Cardiac muscle cell (in vitro differentiated cells and primary cell): ENCODE measurements at regions not wholly inside any gene's neighbourhood (a gene's known extent, or its start where the extent isn't known, plus 50 kb on each side); places are given as distances from the start of the nearest gene placed in this dataset.

Experiments used
- DNase-seq, 2 donors: peaks; one replicate each; pipeline versions ENCODE4 v3.0.0 to v3.0.0-alpha.2; 2010 to 2017; ENCODE audit warnings: low read depth in 1 of 2, low spot score in 1 of 2
- H3K27ac ChIP-seq: fragments of 200-600 bp; sonication (generic); 2 replicates; pipeline ENCODE4 v1.5.1; 2016
- H3K27me3 ChIP-seq: fragments of 200-600 bp; sonication (generic); 2 replicates; pipeline ENCODE4 v1.6.0; 2016; ENCODE audit warnings: control low read depth
- H3K36me3 ChIP-seq: fragments of 200-600 bp; sonication (generic); 2 replicates; pipeline ENCODE4 v1.5.1; 2016; ENCODE audit warnings: control low read depth
- H3K4me1 ChIP-seq: fragments of 200-600 bp; sonication (generic); 2 replicates; pipeline ENCODE4 v1.8.1; 2017; ENCODE audit warnings: low read depth, mild to moderate bottlenecking, mixed run types
- H3K4me3 ChIP-seq: fragments of 200-600 bp; sonication (generic); 2 replicates; pipeline ENCODE4 v1.5.1; 2016; ENCODE audit warnings: mild to moderate bottlenecking
- H3K9me3 ChIP-seq: fragments of 200-600 bp; sonication (generic); 2 replicates; pipeline ENCODE4 v1.5.1; 2017; ENCODE audit warnings: low read depth, mild to moderate bottlenecking, control low read depth
- TF ChIP-seq, protein P1 (sequence below): IDR thresholded peaks from 2 replicates; pipeline ENCODE4 v1.5.1; 2012; ENCODE audit warnings: low read depth, mild to moderate bottlenecking, low read length

DNA sequence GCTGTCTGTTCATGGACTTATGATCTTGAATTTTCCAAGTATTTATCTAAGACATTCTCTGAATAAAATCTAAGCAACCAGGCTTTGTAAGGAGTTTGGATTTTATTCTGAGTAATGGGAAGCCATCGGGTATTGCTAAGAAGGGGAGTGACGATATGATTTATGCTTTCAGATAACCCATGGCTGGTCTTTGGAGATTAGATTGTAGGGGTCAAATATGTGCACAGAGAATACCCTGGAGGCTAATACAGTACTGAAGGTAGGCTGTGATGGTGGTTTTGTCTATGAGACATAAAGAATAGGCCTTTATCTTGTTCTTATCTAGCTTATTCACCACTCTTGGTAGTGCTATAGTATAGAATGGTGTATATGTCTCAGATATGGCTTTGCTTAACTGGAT, 60.0 kb upstream of the C5orf46 start:
- no peak overlapping the region for H3K4me3 ChIP-seq
- no peak overlapping the region for H3K27ac ChIP-seq
- H3K4me1 ChIP-seq: no peaks in the 10 kb centered on the region
- H3K27me3 ChIP-seq: no peaks in the 10 kb centered on the region
- TF ChIP-seq, protein P1, sequence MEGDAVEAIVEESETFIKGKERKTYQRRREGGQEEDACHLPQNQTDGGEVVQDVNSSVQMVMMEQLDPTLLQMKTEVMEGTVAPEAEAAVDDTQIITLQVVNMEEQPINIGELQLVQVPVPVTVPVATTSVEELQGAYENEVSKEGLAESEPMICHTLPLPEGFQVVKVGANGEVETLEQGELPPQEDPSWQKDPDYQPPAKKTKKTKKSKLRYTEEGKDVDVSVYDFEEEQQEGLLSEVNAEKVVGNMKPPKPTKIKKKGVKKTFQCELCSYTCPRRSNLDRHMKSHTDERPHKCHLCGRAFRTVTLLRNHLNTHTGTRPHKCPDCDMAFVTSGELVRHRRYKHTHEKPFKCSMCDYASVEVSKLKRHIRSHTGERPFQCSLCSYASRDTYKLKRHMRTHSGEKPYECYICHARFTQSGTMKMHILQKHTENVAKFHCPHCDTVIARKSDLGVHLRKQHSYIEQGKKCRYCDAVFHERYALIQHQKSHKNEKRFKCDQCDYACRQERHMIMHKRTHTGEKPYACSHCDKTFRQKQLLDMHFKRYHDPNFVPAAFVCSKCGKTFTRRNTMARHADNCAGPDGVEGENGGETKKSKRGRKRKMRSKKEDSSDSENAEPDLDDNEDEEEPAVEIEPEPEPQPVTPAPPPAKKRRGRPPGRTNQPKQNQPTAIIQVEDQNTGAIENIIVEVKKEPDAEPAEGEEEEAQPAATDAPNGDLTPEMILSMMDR: no peak
- no peaks in the 10 kb centered on the region for H3K9me3 ChIP-seq
- no peaks in the 10 kb centered on the region for H3K36me3 ChIP-seq
- DNase-seq: no peak

DNA sequence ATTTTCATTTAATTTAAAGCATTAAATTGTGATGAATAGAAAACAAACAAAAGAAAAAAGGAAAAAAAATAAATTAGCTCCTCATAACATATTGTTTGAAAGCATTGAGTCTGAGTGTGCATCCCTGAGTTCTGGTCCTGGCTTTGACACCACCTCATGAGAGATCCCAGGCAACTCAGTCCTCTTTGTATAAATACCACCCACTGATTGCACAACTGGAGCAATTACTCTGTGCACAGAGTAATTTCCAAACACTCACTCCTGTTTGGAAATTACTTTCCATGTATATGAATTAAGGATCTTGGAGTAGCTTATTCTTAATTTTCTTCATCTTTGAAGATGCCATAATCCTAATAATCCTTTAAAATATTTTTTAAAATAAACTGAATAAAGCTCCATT, 59.4 kb upstream of the C5orf46 start:
- TF ChIP-seq, protein P1: no peak
- peak in 1 of 2 donors; percentile 3 for DNase-seq
- H3K4me1 ChIP-seq: no peaks in the 10 kb centered on the region
- no peaks in the 10 kb centered on the region for H3K27me3 ChIP-seq
- H3K27ac ChIP-seq: no peak overlapping the region
- no peaks in the 10 kb centered on the region for H3K9me3 ChIP-seq
- H3K36me3 ChIP-seq: no peaks in the 10 kb centered on the region
- no peak overlapping the region for H3K4me3 ChIP-seq

DNA sequence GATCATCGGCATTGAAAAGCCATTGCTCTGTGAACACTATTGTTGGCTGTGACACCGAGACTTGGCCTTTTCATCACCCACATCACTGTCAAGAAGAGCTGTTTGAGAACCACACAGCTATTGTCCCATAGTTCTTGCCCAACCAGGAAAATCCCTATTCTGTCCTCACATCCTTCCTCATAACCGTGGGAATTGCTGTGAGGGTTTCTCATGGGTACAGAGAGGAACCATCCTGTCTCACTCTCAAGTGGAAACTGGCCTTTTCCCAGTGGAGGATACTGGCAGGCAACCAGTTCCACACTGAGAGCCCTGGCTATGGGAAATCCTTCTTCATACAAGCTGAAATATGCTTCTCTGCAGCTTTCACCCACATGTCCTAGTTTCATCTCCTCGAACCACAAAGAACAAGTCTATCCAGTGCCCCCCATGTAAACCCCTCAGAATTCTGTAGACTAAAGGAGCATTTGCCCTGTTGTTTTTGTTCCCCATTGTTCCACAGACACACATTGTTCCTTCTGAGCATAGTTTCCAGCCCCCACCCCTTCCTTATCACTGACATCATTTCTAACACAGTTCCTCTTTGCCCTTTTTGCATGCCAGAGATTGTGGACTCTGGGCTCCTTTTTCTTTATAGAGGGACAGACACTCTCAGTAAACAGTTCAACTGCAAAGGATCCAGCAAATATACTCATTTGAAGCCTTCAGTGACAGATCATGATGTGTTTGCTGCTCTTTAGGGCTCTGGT, 57.8 kb upstream of the C5orf46 start:
- Histone ChIP-seq H3K27ac (no peak overlapping the region), H3K4me1 (no peaks in the 10 kb centered on the region), H3K4me3 (no peak overlapping the region), H3K36me3 (no peaks in the 10 kb centered on the region), H3K27me3 (no peaks in the 10 kb centered on the region), H3K9me3 (no peaks in the 10 kb centered on the region)
- no peak for DNase-seq
- TF ChIP-seq, protein P1: no peak

DNA sequence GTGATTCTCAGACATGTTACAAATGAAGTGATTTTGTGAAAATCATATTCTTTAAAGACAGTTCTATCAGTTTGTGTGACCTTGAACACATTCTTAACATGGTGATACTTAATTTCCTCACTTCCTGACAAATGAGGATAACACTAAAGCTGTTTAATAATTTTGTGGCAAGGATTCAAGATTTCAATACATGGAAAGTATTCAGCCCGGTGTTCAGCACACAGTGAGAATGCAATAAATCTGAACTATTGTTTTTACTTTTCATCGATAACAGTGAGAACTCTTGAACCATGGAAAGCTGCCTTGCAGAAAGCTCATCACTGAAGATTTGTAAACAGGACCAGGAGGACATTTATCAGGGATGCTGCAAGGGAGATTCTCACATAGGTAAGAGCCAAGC, 57.1 kb upstream of the C5orf46 start:
- Histone ChIP-seq H3K4me1 (no peaks in the 10 kb centered on the region), H3K36me3 (no peaks in the 10 kb centered on the region), H3K4me3 (no peak overlapping the region), H3K27ac (no peak overlapping the region), H3K27me3 (no peaks in the 10 kb centered on the region), H3K9me3 (no peaks in the 10 kb centered on the region)
- TF ChIP-seq, protein P1: no peak
- no peak for DNase-seq

DNA sequence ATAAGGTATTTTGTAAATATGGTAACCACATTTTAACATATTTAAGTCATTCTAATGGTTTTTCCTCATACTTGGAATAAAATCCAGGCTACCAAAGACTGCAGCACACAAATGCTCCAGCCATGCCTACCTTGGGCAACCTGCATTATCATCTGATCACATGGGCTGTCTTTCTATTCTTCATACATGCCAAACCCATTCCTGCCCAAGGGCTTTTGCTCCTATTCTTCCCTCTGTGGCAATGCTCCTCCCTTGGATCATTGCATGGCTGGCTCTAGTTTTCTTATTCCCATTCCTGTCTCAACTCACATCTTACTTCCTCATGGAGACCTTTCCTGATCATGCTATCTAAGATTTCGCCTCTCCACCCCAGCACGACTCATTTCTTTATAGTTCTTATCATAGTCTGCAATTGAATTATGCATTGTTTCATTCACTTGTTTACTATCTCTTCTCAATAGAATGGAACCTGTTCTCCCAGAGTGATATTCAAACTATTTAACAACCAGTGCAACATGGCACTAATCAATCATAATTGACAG, 54.9 kb upstream of the C5orf46 start:
- Histone ChIP-seq H3K27ac (no peak overlapping the region), H3K36me3 (no peaks in the 10 kb centered on the region), H3K9me3 (no peaks in the 10 kb centered on the region), H3K27me3 (no peaks in the 10 kb centered on the region), H3K4me1 (no peaks in the 10 kb centered on the region), H3K4me3 (no peak overlapping the region)
- DNase-seq: no peak
- TF ChIP-seq, protein P1: no peak
